H9 (cell line): ENCODE measurements at regions not wholly inside any gene's neighbourhood (a gene's known extent, or its start where the extent isn't known, plus 50 kb on each side); places are given as distances from the start of the nearest gene placed in this dataset.

Experiments used
- DNase-seq: peaks from one replicate; pipeline ENCODE4 v3.0.0-alpha.2; 2017
- H2AFZ ChIP-seq: one replicate; pipeline ENCODE4 v1.6.1; 2013; ENCODE audit warnings: mild to moderate bottlenecking, low read length, control low read depth, moderate library complexity
- H2AK5ac ChIP-seq: 2 replicates; pipeline ENCODE4 v1.6.1; 2013; ENCODE audit warnings: low read length, control low read depth, mixed read lengths; ENCODE audit not compliant: insufficient read length
- H2BK120ac ChIP-seq: one replicate; pipeline ENCODE4 v1.6.1; 2013; ENCODE audit warnings: low read depth, mild to moderate bottlenecking, low read length, control low read depth, inconsistent platforms; ENCODE audit not compliant: poor library complexity, severe bottlenecking
- H2BK12ac ChIP-seq: 2 replicates; pipeline ENCODE4 v1.6.1; 2013; ENCODE audit warnings: low read length, control low read depth, mixed read lengths, low read depth; ENCODE audit not compliant: insufficient read length
- H2BK15ac ChIP-seq: 2 replicates; pipeline ENCODE4 v1.6.1; 2013; ENCODE audit warnings: low read depth, low read length, control low read depth
- H2BK20ac ChIP-seq: one replicate; pipeline ENCODE4 v1.6.1; 2013; ENCODE audit warnings: low read depth, mild to moderate bottlenecking, low read length, control low read depth, inconsistent platforms; ENCODE audit not compliant: poor library complexity, severe bottlenecking
- H2BK5ac ChIP-seq: 2 replicates; pipeline ENCODE4 v1.6.1; 2013; ENCODE audit warnings: low read length, control low read depth, mixed read lengths; ENCODE audit not compliant: insufficient read length
- H3K14ac ChIP-seq: 2 replicates; pipeline ENCODE4 v1.6.1; 2013; ENCODE audit warnings: low read length, control low read depth; ENCODE audit not compliant: insufficient read depth
- H3K18ac ChIP-seq: 2 replicates; pipeline ENCODE4 v1.6.1; 2013; ENCODE audit warnings: low read depth, mild to moderate bottlenecking, mixed read lengths, low read length, control low read depth; ENCODE audit not compliant: insufficient read length
- H3K23ac ChIP-seq: 2 replicates; pipeline ENCODE4 v1.6.1; 2013; ENCODE audit warnings: low read length, control low read depth, mixed read lengths, low read depth; ENCODE audit not compliant: insufficient read length
- H3K23me2 ChIP-seq: 2 replicates; pipeline ENCODE4 v1.6.1; 2013; ENCODE audit warnings: low read depth, mild to moderate bottlenecking, mixed read lengths, low read length, control low read depth; ENCODE audit not compliant: insufficient read length, poor library complexity, severe bottlenecking
- H3K27ac ChIP-seq: 2 replicates; pipeline ENCODE4 v1.5.1; 2013; ENCODE audit warnings: low read length, control low read depth, mixed read lengths, low read depth; ENCODE audit not compliant: insufficient read length
- H3K27me3 ChIP-seq: 2 replicates; pipeline ENCODE4 v1.6.1; 2013; ENCODE audit warnings: low read length, control low read depth, inconsistent platforms; ENCODE audit not compliant: insufficient read depth
- H3K4ac ChIP-seq: 2 replicates; pipeline ENCODE4 v1.6.1; 2013; ENCODE audit warnings: low read depth, mild to moderate bottlenecking, control low read depth, inconsistent platforms, low read length, moderate library complexity
- H3K4me1 ChIP-seq: 2 replicates; pipeline ENCODE4 v1.6.1; 2013; ENCODE audit warnings: low read length, control low read depth, inconsistent platforms; ENCODE audit not compliant: insufficient read depth
- H3K4me2 ChIP-seq: 2 replicates; pipeline ENCODE4 v1.6.1; 2013; ENCODE audit warnings: low read length, control low read depth, mixed read lengths; ENCODE audit not compliant: insufficient read length, insufficient read depth
- H3K56ac ChIP-seq: 2 replicates; pipeline ENCODE4 v1.6.1; 2013; ENCODE audit warnings: low read depth, mild to moderate bottlenecking, mixed read lengths, low read length, control low read depth; ENCODE audit not compliant: insufficient read length
- H3K79me1 ChIP-seq: 2 replicates; pipeline ENCODE4 v1.6.1; 2013; ENCODE audit warnings: low read depth, mild to moderate bottlenecking, moderate library complexity, low read length, control low read depth, inconsistent platforms; ENCODE audit not compliant: insufficient read depth, poor library complexity, severe bottlenecking
- H3K79me2 ChIP-seq: 2 replicates; pipeline ENCODE4 v1.6.1; 2013; ENCODE audit warnings: low read length, control low read depth, inconsistent platforms; ENCODE audit not compliant: insufficient read depth
- H3K9ac ChIP-seq: 2 replicates; pipeline ENCODE4 v1.6.1; 2013; ENCODE audit warnings: low read length, control low read depth, mixed read lengths; ENCODE audit not compliant: insufficient read length; ENCODE audit errors: extremely low read depth
- H3K9me3 ChIP-seq: one replicate; pipeline ENCODE4 v1.6.1; 2013; ENCODE audit warnings: low read depth, low read length, inconsistent platforms; ENCODE audit not compliant: control insufficient read depth
- H3T11ph ChIP-seq: one replicate; pipeline ENCODE4 v1.6.1; 2013; ENCODE audit warnings: mild to moderate bottlenecking, low read length, control low read depth, inconsistent platforms
- H4K20me1 ChIP-seq: one replicate; pipeline ENCODE4 v1.6.1; 2013; ENCODE audit not compliant: control insufficient read depth, insufficient read length, insufficient read depth
- H4K5ac ChIP-seq: 2 replicates; pipeline ENCODE4 v1.6.1; 2013; ENCODE audit warnings: low read depth, mild to moderate bottlenecking, mixed read lengths, low read length, control low read depth; ENCODE audit not compliant: insufficient read length
- H4K8ac ChIP-seq: replicated peaks from 2 replicates; pipeline ENCODE4 v1.6.1; 2013; ENCODE audit warnings: low read length, control low read depth, mixed read lengths, low read depth; ENCODE audit not compliant: insufficient read length
- H4K91ac ChIP-seq: 2 replicates; pipeline ENCODE4 v1.6.1; 2013; ENCODE audit warnings: low read depth, mild to moderate bottlenecking, moderate library complexity, mixed read lengths, low read length, control low read depth; ENCODE audit not compliant: insufficient read length
- H3K27ac Mint-ChIP-seq, 3 experiments: 2 replicates in 2 of 3; 3 replicates in 1 of 3; pipeline ENCODE4 v1.8.0; 2020 to 2021; ENCODE audit warnings: mixed read lengths in 3 of 3, mild to moderate bottlenecking in 1 of 3, moderate library complexity in 1 of 3
- H3K27me3 Mint-ChIP-seq: 2 replicates; pipeline ENCODE4 v1.8.0; 2021; ENCODE audit warnings: low read depth, mild to moderate bottlenecking, moderate library complexity, mixed read lengths
- H3K36me3 Mint-ChIP-seq, 3 experiments: 2 replicates in 2 of 3; 3 replicates in 1 of 3; pipeline ENCODE4 v1.8.0; 2020 to 2021; ENCODE audit warnings: low read depth in 3 of 3, mixed read lengths in 3 of 3; ENCODE audit not compliant: insufficient read depth in 1 of 3
- H3K4me1 Mint-ChIP-seq, 2 experiments: 2 replicates each; pipeline ENCODE4 v1.8.0; 2020; ENCODE audit warnings: mixed read lengths in 2 of 2
- H3K4me3 Mint-ChIP-seq, 2 experiments: 2 replicates in 1 of 2; 3 replicates in 1 of 2; pipeline ENCODE4 v1.8.0; 2020 to 2021; ENCODE audit warnings: mild to moderate bottlenecking in 2 of 2, mixed read lengths in 2 of 2, moderate library complexity in 1 of 2
- H3K9me3 Mint-ChIP-seq, 2 experiments: 2 replicates in 1 of 2; 3 replicates in 1 of 2; pipeline ENCODE4 v1.8.0; 2020; ENCODE audit warnings: mild to moderate bottlenecking in 2 of 2, mixed read lengths in 2 of 2, moderate library complexity in 1 of 2
- CTCF ChIP-seq: fragments of 200-600 bp; sonication (generic); conservative IDR thresholded peaks from 3 replicates; pipeline ENCODE4 v1.8.0; 2021; ENCODE audit warnings: antibody characterized with exemption, mild to moderate bottlenecking
- WGBS: extraction: QIAGEN DNeasy Blood & Tissue Kit; methylation state at CpG from one replicate; pipeline ENCODE4 v1.1.7; 2013; ENCODE audit warnings: missing lambda C conversion rate, low lambda C conversion rate, mixed read lengths; ENCODE audit not compliant: insufficient read length; ENCODE audit errors: extremely low coverage; 5-methylcytosine and 5-hydroxymethylcytosine counted together

DNA sequence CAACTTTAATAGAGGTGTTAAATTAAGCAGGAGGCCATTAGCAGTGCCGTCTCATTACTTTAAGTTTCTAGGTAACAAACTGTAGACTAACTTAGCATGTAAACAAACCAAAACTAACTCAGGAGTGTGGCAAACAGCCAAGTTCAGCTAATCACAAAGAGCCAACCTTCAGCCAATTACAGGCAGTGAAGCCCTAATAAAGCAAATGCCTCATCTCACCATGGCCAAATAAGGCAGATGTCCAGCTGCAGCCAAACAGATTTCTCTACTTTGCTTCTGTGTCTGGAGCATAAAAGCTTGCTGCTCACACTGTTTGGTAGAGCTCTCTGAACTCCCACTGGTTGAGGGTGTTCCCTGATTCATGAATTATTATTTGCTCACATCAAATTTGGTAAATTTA is 835.4 kb upstream of the GBE1 start:
- no peaks in the 10 kb centered on the region for H3K27me3 ChIP-seq
- no peak for DNase-seq
- H3K4me2 ChIP-seq, result no peak overlapping the region
- H3K36me3 Mint-ChIP-seq, result peaks cover 24 to 38% (median 25%) of the 10 kb centered on the region in 3 experiments
- WGBS, result no CpG with 5 or more reads among the region's 1 CpG
- no peak overlapping the region for H2AFZ ChIP-seq
- no peaks in the 10 kb centered on the region for H3K79me2 ChIP-seq
- H4K5ac ChIP-seq, result no peak overlapping the region
- H3K9ac ChIP-seq, result no peak overlapping the region
- peaks cover 22% of the 10 kb centered on the region for H3K9me3 ChIP-seq
- peaks cover 37 to 40% of the 10 kb centered on the region in 2 experiments for H3K9me3 Mint-ChIP-seq
- H2BK5ac ChIP-seq, result no peak overlapping the region
- no peak overlapping the region for H3K14ac ChIP-seq
- H3K23ac ChIP-seq, result no peak overlapping the region
- H3K79me1 ChIP-seq, result no peaks in the 10 kb centered on the region
- no peaks in the 10 kb centered on the region for H3K4me1 ChIP-seq
- no peak overlapping the region for H3K27ac Mint-ChIP-seq
- H3K18ac ChIP-seq, result no peak overlapping the region
- H2BK20ac ChIP-seq, result no peak overlapping the region
- H3K27ac ChIP-seq, result no peak overlapping the region
- H4K91ac ChIP-seq, result no peak overlapping the region
- no peaks in the 10 kb centered on the region for H4K20me1 ChIP-seq
- no peaks in the 10 kb centered on the region for H3K23me2 ChIP-seq
- H2BK15ac ChIP-seq, result no peak overlapping the region
- H2BK12ac ChIP-seq, result no peak overlapping the region
- no peak overlapping the region for H2BK120ac ChIP-seq
- H3K4ac ChIP-seq, result no peak overlapping the region
- no peaks in the 10 kb centered on the region for H3K27me3 Mint-ChIP-seq
- no peak overlapping the region for H3K56ac ChIP-seq
- no peak overlapping the region for H2AK5ac ChIP-seq
- no peak overlapping the region for H4K8ac ChIP-seq
- H3K4me1 Mint-ChIP-seq, result no peaks in the 10 kb centered on the region
- no peak overlapping the region for H3T11ph ChIP-seq
- no peak overlapping the region for H3K4me3 Mint-ChIP-seq
- TF ChIP-seq CTCF, result no peak
